ENCODE measurements at regions not wholly inside any gene's neighbourhood (a gene's known extent, or its start where the extent isn't known, plus 50 kb on each side); places are given as distances from the start of the nearest gene placed in this dataset.
"Not testable (repeated sequence)": the region's sequence is repeated elsewhere in the genome, so short reads cannot be mapped to it uniquely, and the experiment has no call there.

DNA sequence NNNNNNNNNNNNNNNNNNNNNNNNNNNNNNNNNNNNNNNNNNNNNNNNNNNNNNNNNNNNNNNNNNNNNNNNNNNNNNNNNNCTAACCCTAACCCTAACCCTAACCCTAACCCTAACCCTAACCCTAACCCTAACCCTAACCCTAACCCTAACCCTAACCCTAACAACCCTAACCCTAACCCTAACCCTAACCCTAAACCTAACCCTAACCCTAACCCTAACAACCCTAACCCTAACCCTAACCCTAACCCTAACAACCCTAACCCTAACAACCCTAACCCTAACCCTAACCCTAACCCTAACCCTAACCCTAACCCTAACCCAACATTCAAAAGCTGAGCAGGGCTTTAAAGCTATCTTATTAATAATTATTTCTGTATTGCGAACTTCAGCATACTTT is 182.5 kb upstream of the FAM20C start:
- not testable (repeated sequence) for H3K18ac ChIP-seq (ENCODE audit: low read length); H2BK120ac ChIP-seq (ENCODE audit: insufficient read depth, low read length, poor library complexity); H2BK5ac ChIP-seq (ENCODE audit: low read depth, low read length, poor library complexity); H2AK5ac ChIP-seq (ENCODE audit: low read length); H3K9me3 ChIP-seq (ENCODE audit: insufficient read depth, low read depth, low read length); H3K4me2 ChIP-seq (ENCODE audit: low read length); H3K27ac ChIP-seq (ENCODE audit: low read depth, low read length); H2BK12ac ChIP-seq (ENCODE audit: low read length); DNase-seq; H3K9ac ChIP-seq (ENCODE audit: low read length); H3K79me2 ChIP-seq (ENCODE audit: control insufficient read depth, insufficient read depth, low read length, poor library complexity); H3K4me3 ChIP-seq (ENCODE audit: low read depth, low read length); H3K36me3 ChIP-seq (ENCODE audit: control insufficient read depth in 1 of 2, insufficient read depth in 2 of 2, low read length in 2 of 2); H3K4me1 ChIP-seq (ENCODE audit: control insufficient read depth in 1 of 2, insufficient read depth in 2 of 2, low read length in 2 of 2); H4K91ac ChIP-seq (ENCODE audit: low read depth, low read length); H3K14ac ChIP-seq (ENCODE audit: low read length); H4K8ac ChIP-seq (ENCODE audit: low read depth, low read length); H3K27me3 ChIP-seq (ENCODE audit: insufficient read depth, low read length); H2AFZ ChIP-seq (ENCODE audit: insufficient read depth, low read length, poor library complexity); H4K12ac ChIP-seq (ENCODE audit: low read depth, low read length); H3K23ac ChIP-seq (ENCODE audit: low read length); H3K79me1 ChIP-seq (ENCODE audit: low read length); H3K4ac ChIP-seq (ENCODE audit: low read depth, low read length)
- no CpG with 5 or more reads among the region's 1 CpG for WGBS (ENCODE audit: extremely low coverage, insufficient coverage, insufficient read length)

DNA sequence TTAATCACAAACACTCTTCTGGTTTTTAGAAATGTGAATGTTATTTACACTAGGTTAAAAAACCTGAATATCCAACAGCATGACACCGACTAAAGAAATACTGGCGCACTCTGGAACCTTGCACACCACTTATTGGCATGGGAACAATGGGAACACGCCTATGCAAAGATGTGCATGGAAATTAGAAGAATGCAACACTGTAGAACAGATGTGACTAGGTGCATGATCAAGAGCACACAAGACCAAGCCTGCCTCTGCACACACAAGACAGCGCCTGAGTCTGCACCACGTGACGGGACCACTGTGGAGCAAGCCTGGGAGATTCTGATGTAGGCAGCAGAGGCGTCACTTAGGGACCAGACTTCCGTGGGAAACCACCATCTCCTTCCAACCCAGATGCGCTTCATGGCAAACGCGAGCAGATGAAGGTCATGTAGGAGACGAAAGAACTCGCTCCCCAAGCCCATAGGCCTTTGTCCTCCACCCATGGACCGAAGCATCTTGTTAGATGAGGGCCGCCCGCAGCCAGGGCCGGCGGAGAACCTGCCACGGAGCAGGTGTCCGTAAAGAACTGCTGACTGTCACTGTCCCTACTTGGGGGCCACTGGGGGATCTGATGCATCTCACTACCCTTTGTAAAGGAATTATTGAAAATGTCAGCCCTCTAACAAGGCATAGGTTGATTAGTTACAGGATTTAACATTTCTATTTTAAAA is 159.6 kb upstream of the FAM20C start:
- not testable (repeated sequence) for H3K27me3 ChIP-seq (ENCODE audit: insufficient read depth, low read length); H2BK120ac ChIP-seq (ENCODE audit: insufficient read depth, low read length, poor library complexity); H3K79me1 ChIP-seq (ENCODE audit: low read length); H3K14ac ChIP-seq (ENCODE audit: low read length); H4K8ac ChIP-seq (ENCODE audit: low read depth, low read length); DNase-seq; H3K36me3 ChIP-seq (ENCODE audit: control insufficient read depth in 1 of 2, insufficient read depth in 2 of 2, low read length in 2 of 2); H3K4me2 ChIP-seq (ENCODE audit: low read length); H2BK12ac ChIP-seq (ENCODE audit: low read length); H3K4me3 ChIP-seq (ENCODE audit: low read depth, low read length); H3K9ac ChIP-seq (ENCODE audit: low read length); H2AFZ ChIP-seq (ENCODE audit: insufficient read depth, low read length, poor library complexity); H4K91ac ChIP-seq (ENCODE audit: low read depth, low read length); H3K27ac ChIP-seq (ENCODE audit: low read depth, low read length); H3K79me2 ChIP-seq (ENCODE audit: control insufficient read depth, insufficient read depth, low read length, poor library complexity); H3K4ac ChIP-seq (ENCODE audit: low read depth, low read length); H2BK5ac ChIP-seq (ENCODE audit: low read depth, low read length, poor library complexity); H3K23ac ChIP-seq (ENCODE audit: low read length); H2AK5ac ChIP-seq (ENCODE audit: low read length); H4K12ac ChIP-seq (ENCODE audit: low read depth, low read length); H3K18ac ChIP-seq (ENCODE audit: low read length); H3K4me1 ChIP-seq (ENCODE audit: control insufficient read depth in 1 of 2, insufficient read depth in 2 of 2, low read length in 2 of 2); H3K9me3 ChIP-seq (ENCODE audit: insufficient read depth, low read depth, low read length)
- WGBS (ENCODE audit: extremely low coverage, insufficient coverage, insufficient read length): no CpG with 5 or more reads among the region's 20 CpGs

DNA sequence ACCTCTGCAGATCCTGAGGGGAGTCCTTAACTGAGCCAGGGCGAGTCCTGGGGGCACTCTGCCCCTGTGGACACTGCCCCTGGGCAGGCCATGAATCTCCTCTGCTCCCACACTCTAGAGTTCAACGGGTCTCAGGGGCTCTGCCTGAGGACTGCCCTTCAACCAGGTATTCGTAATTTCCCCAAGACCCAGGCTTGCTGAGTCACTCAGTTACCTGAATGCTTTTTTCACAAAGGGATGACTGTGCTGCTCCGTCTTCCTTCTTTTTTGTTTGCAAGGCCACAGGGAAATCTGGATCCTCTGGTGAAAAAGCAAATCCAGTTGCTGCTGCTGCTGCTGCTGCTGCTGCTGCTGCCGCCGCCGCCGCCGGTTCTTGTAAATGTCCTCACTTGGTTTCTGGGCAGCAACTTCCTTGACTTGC is 157.2 kb upstream of the FAM20C start:
- H2AK5ac ChIP-seq (ENCODE audit: low read length); H3K4me2 ChIP-seq (ENCODE audit: low read length); H3K79me2 ChIP-seq (ENCODE audit: control insufficient read depth, insufficient read depth, low read length, poor library complexity); H3K79me1 ChIP-seq (ENCODE audit: low read length); H3K4me3 ChIP-seq (ENCODE audit: low read depth, low read length); H3K23ac ChIP-seq (ENCODE audit: low read length); H3K4ac ChIP-seq (ENCODE audit: low read depth, low read length); H3K4me1 ChIP-seq (ENCODE audit: control insufficient read depth in 1 of 2, insufficient read depth in 2 of 2, low read length in 2 of 2); H3K27me3 ChIP-seq (ENCODE audit: insufficient read depth, low read length); H3K36me3 ChIP-seq (ENCODE audit: control insufficient read depth in 1 of 2, insufficient read depth in 2 of 2, low read length in 2 of 2); DNase-seq; H3K9ac ChIP-seq (ENCODE audit: low read length); H3K9me3 ChIP-seq (ENCODE audit: insufficient read depth, low read depth, low read length); H3K14ac ChIP-seq (ENCODE audit: low read length): not testable (repeated sequence)
- no CpG with 5 or more reads among the region's 9 CpGs for WGBS (ENCODE audit: extremely low coverage, insufficient coverage, insufficient read length)
- peak overlapping the region; percentile 59 for H3K18ac ChIP-seq (ENCODE audit: low read length)
- H4K8ac ChIP-seq (ENCODE audit: low read depth, low read length): peak overlapping the region; percentile 84
- peak overlapping the region; percentile 58 for H2BK12ac ChIP-seq (ENCODE audit: low read length)
- H2AFZ ChIP-seq (ENCODE audit: insufficient read depth, low read length, poor library complexity): peak overlapping the region; percentile 83
- peak overlapping the region; percentile 25 for H3K27ac ChIP-seq (ENCODE audit: low read depth, low read length)
- H2BK5ac ChIP-seq (ENCODE audit: low read depth, low read length, poor library complexity): peak overlapping the region; percentile 49
- peak overlapping the region; percentile 76 for H2BK120ac ChIP-seq (ENCODE audit: insufficient read depth, low read length, poor library complexity)
- peak overlapping the region; percentile 43 for H4K12ac ChIP-seq (ENCODE audit: low read depth, low read length)
- H4K91ac ChIP-seq (ENCODE audit: low read depth, low read length): peak overlapping the region; percentile 62

DNA sequence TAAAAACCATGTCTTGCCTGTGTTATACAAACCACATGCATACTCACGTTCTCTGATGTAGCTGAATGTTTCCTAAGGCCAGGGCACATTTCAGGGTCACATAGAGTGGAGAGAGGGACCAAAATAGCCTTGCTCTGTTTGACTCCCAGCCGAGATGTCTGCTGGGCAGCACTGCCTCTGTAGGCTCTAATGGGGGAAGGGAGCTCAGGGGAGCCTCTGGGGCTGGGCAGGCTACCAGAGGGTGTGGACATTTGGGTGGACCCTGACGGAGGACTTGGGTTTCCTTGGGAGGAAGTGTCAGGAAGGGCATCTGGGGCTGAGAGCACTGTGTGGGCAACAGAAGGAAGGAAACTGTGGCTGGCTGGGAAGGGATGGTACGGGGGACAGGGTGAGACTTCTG is 155.8 kb upstream of the FAM20C start:
- not testable (repeated sequence) for H3K4me3 ChIP-seq (ENCODE audit: low read depth, low read length); H2AK5ac ChIP-seq (ENCODE audit: low read length); H2BK120ac ChIP-seq (ENCODE audit: insufficient read depth, low read length, poor library complexity); H4K12ac ChIP-seq (ENCODE audit: low read depth, low read length); H3K4me1 ChIP-seq (ENCODE audit: control insufficient read depth in 1 of 2, insufficient read depth in 2 of 2, low read length in 2 of 2); H3K18ac ChIP-seq (ENCODE audit: low read length); H3K9me3 ChIP-seq (ENCODE audit: insufficient read depth, low read depth, low read length); H2BK12ac ChIP-seq (ENCODE audit: low read length); H3K23ac ChIP-seq (ENCODE audit: low read length); H3K27ac ChIP-seq (ENCODE audit: low read depth, low read length); H3K36me3 ChIP-seq (ENCODE audit: control insufficient read depth in 1 of 2, insufficient read depth in 2 of 2, low read length in 2 of 2); H3K14ac ChIP-seq (ENCODE audit: low read length); H2BK5ac ChIP-seq (ENCODE audit: low read depth, low read length, poor library complexity); H3K79me1 ChIP-seq (ENCODE audit: low read length); H3K79me2 ChIP-seq (ENCODE audit: control insufficient read depth, insufficient read depth, low read length, poor library complexity); H2AFZ ChIP-seq (ENCODE audit: insufficient read depth, low read length, poor library complexity); H3K9ac ChIP-seq (ENCODE audit: low read length); H3K4me2 ChIP-seq (ENCODE audit: low read length); DNase-seq; H4K91ac ChIP-seq (ENCODE audit: low read depth, low read length); H3K27me3 ChIP-seq (ENCODE audit: insufficient read depth, low read length); H4K8ac ChIP-seq (ENCODE audit: low read depth, low read length); H3K4ac ChIP-seq (ENCODE audit: low read depth, low read length)
- no CpG with 5 or more reads among the region's 4 CpGs for WGBS (ENCODE audit: extremely low coverage, insufficient coverage, insufficient read length)

Measured in trophoblast cell (in vitro differentiated cells and primary cell).